ENCODE measurements at regions not wholly inside any gene's neighbourhood (a gene's known extent, or its start where the extent isn't known, plus 50 kb on each side); places are given as distances from the start of the nearest gene placed in this dataset.

DNA sequence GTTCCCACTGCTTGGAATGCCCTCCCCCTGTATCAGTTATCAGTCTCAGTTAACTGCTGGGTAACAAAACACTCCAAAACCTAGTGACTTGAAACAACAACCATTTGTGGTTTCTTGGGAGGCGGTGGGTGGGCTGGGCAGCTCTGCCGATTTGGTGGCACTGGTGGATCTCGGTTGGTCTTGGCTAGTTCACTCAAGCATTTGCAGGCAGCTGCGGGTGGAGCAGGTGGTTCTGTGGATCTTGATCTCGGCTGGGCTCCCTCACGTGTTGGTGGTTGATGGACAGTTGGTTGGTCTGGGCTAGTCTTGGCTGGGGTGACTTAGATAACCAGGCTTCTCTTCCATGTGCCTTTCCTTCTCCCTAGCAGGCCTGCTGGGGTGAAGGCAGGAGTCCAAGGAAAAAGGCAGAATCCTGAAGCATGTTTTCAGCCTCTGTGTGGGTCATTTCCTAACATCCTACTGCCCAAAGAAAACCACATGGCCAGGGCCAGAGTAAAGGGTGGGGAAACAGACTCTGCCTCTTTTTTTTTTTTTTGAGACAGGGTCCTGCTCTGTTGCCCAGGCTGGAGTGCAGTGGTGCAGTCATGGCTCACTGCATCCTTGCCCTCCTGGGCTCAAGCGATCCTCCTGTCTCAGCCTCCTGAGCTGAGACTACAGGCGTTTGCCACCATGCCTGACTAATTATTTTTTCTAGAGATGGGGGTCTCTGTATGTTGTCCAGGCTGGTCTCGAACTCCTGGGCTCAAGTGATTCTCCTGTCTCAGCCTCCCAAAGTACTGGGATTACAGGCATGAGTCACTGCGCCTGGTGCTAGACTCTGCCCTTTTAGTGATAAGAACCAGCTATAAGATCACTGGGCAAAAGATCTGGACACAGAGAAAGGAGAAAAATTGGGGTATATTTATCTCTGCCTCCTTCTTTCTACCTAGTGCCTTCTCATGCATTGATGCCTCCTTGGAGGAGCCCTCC lies 183.7 kb downstream of the RGS3 start:
- Histone ChIP-seq H3K4me2 (ENCODE audit: low read length) (no peak overlapping the region), H3K36me3 (ENCODE audit: insufficient read depth, low read length) (no peaks in the 10 kb centered on the region), H2AFZ (ENCODE audit: low read depth, low read length) (no peak overlapping the region), H3K27me3 (ENCODE audit: insufficient read depth, low read depth, low read length) (no peaks in the 10 kb centered on the region), H3K9me2 (ENCODE audit: insufficient read depth, low read length) (no peaks in the 10 kb centered on the region), H3K9me3 (ENCODE audit: low read length) (no peaks in the 10 kb centered on the region), H3K79me2 (replicated peaks; ENCODE audit: insufficient read depth, low read length) (no peaks in the 10 kb centered on the region), H4K20me1 (ENCODE audit: insufficient read depth) (no peaks in the 10 kb centered on the region), H3K4me3 (ENCODE audit: low read length) (no peak overlapping the region), H3K27ac (ENCODE audit: low read length) (no peak overlapping the region), H3F3A (ENCODE audit: insufficient read depth, low read length, poor library complexity, severe bottlenecking) (no peaks in the 10 kb centered on the region), H3K9ac (ENCODE audit: low read length) (no peak overlapping the region)
- TF ChIP-seq TAF1 (IDR thresholded peaks at IDR 0.05; ENCODE audit: low read depth) (no peak), RAD21 (conservative IDR thresholded peaks at IDR 0.05) (no peak), EZH2 (IDR thresholded peaks at IDR 0.05; ENCODE audit: borderline replicate concordance, insufficient read depth, low read length, poor library complexity, severe bottlenecking) (no peak), SMC3 (conservative IDR thresholded peaks at IDR 0.05; ENCODE audit: poor library complexity) (no peak), MXI1 (conservative IDR thresholded peaks at IDR 0.05; ENCODE audit: poor library complexity, severe bottlenecking) (no peak), EP300 (conservative IDR thresholded peaks at IDR 0.05; ENCODE audit: poor library complexity, severe bottlenecking) (no peak), POLR2AphosphoS5 (IDR thresholded peaks at IDR 0.05) (no peak)
- TF ChIP-seq, protein P1, sequence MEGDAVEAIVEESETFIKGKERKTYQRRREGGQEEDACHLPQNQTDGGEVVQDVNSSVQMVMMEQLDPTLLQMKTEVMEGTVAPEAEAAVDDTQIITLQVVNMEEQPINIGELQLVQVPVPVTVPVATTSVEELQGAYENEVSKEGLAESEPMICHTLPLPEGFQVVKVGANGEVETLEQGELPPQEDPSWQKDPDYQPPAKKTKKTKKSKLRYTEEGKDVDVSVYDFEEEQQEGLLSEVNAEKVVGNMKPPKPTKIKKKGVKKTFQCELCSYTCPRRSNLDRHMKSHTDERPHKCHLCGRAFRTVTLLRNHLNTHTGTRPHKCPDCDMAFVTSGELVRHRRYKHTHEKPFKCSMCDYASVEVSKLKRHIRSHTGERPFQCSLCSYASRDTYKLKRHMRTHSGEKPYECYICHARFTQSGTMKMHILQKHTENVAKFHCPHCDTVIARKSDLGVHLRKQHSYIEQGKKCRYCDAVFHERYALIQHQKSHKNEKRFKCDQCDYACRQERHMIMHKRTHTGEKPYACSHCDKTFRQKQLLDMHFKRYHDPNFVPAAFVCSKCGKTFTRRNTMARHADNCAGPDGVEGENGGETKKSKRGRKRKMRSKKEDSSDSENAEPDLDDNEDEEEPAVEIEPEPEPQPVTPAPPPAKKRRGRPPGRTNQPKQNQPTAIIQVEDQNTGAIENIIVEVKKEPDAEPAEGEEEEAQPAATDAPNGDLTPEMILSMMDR (IDR thresholded peaks at IDR 0.05; ENCODE audit: poor library complexity, severe bottlenecking): no peak
- TF ChIP-seq, protein P2, sequence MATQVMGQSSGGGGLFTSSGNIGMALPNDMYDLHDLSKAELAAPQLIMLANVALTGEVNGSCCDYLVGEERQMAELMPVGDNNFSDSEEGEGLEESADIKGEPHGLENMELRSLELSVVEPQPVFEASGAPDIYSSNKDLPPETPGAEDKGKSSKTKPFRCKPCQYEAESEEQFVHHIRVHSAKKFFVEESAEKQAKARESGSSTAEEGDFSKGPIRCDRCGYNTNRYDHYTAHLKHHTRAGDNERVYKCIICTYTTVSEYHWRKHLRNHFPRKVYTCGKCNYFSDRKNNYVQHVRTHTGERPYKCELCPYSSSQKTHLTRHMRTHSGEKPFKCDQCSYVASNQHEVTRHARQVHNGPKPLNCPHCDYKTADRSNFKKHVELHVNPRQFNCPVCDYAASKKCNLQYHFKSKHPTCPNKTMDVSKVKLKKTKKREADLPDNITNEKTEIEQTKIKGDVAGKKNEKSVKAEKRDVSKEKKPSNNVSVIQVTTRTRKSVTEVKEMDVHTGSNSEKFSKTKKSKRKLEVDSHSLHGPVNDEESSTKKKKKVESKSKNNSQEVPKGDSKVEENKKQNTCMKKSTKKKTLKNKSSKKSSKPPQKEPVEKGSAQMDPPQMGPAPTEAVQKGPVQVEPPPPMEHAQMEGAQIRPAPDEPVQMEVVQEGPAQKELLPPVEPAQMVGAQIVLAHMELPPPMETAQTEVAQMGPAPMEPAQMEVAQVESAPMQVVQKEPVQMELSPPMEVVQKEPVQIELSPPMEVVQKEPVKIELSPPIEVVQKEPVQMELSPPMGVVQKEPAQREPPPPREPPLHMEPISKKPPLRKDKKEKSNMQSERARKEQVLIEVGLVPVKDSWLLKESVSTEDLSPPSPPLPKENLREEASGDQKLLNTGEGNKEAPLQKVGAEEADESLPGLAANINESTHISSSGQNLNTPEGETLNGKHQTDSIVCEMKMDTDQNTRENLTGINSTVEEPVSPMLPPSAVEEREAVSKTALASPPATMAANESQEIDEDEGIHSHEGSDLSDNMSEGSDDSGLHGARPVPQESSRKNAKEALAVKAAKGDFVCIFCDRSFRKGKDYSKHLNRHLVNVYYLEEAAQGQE (IDR thresholded peaks at IDR 0.05; ENCODE audit: borderline replicate concordance): no peak

- no peaks in the 10 kb centered on the region for H3K79me2 ChIP-seq (replicated peaks; ENCODE audit: insufficient read depth, low read length)
- no peak overlapping the region for H2AFZ ChIP-seq (ENCODE audit: low read depth, low read length)
- no peaks in the 10 kb centered on the region for H3K9me2 ChIP-seq (ENCODE audit: insufficient read depth, low read length)
- no peaks in the 10 kb centered on the region for H3K36me3 ChIP-seq (ENCODE audit: insufficient read depth, low read length)
- H3K4me3 ChIP-seq (ENCODE audit: low read length): no peak overlapping the region
- no peak overlapping the region for H3K9ac ChIP-seq (ENCODE audit: low read length)
- no peak overlapping the region for H3K27ac ChIP-seq (ENCODE audit: low read length)
- TF ChIP-seq TAF1 (IDR thresholded peaks at IDR 0.05; ENCODE audit: low read depth): no peak
- TF ChIP-seq SMC3 (conservative IDR thresholded peaks at IDR 0.05; ENCODE audit: poor library complexity): no peak
- TF ChIP-seq RAD21 (conservative IDR thresholded peaks at IDR 0.05): no peak
- TF ChIP-seq, protein P1 (IDR thresholded peaks at IDR 0.05; ENCODE audit: poor library complexity, severe bottlenecking): no peak
- no peak for TF ChIP-seq MXI1 (conservative IDR thresholded peaks at IDR 0.05; ENCODE audit: poor library complexity, severe bottlenecking)
- TF ChIP-seq EZH2 (IDR thresholded peaks at IDR 0.05; ENCODE audit: borderline replicate concordance, insufficient read depth, low read length, poor library complexity, severe bottlenecking): no peak
- TF ChIP-seq EP300 (conservative IDR thresholded peaks at IDR 0.05; ENCODE audit: poor library complexity, severe bottlenecking): no peak
- no peak overlapping the region for H3K4me2 ChIP-seq (ENCODE audit: low read length)
- H3F3A ChIP-seq (ENCODE audit: insufficient read depth, low read length, poor library complexity, severe bottlenecking): no peaks in the 10 kb centered on the region
- no peaks in the 10 kb centered on the region for H4K20me1 ChIP-seq (ENCODE audit: insufficient read depth)
- no peaks in the 10 kb centered on the region for H3K9me3 ChIP-seq (ENCODE audit: low read length)
- no peaks in the 10 kb centered on the region for H3K27me3 ChIP-seq (ENCODE audit: insufficient read depth, low read depth, low read length)
Measured at GRCh38 chr9:113648048-113648447, 184.5 kb downstream of the RGS3 start.

Data from neural cell (in vitro differentiated cells).